NCI-H1694 (cell line): ENCODE measurements at regions not wholly inside any gene's neighbourhood (a gene's known extent, or its start where the extent isn't known, plus 50 kb on each side); places are given as distances from the start of the nearest gene placed in this dataset.

ENCODE experiments used
- DNase-seq: peaks from one replicate; lab custom pipeline; 2025; lab: John Stamatoyannopoulos, UW

GRCh38 chr2:104408266-104408665 lies 445.6 kb upstream of the POU3F3 start:
- no peak for DNase-seq

GRCh38 chr2:104410136-104410535 lies 443.8 kb upstream of the POU3F3 start:
- DNase-seq, result no peak

GRCh38 chr2:104412384-104412783 lies 441.5 kb upstream of the POU3F3 start:
- no peak for DNase-seq

- DNase-seq, result no peak
Observed at GRCh38 chr2:104413890-104414289, 440.0 kb upstream of the POU3F3 start.

- DNase-seq, result no peak
Observed at GRCh38 chr2:104415284-104415683, 438.6 kb upstream of the POU3F3 start.

GRCh38 chr2:104416339-104417000 lies 437.4 kb upstream of the POU3F3 start:
- no peak for DNase-seq

GRCh38 chr2:104420420-104420819 lies 433.5 kb upstream of the POU3F3 start:
- DNase-seq, result no peak

- no peak for DNase-seq
Observed at GRCh38 chr2:104420953-104421352, 433.0 kb upstream of the POU3F3 start.

GRCh38 chr2:104425850-104426595 lies 427.9 kb upstream of the POU3F3 start:
- DNase-seq, result no peak

GRCh38 chr2:104428155-104428554 lies 425.8 kb upstream of the POU3F3 start:
- no peak for DNase-seq

- DNase-seq, result no peak
Observed at GRCh38 chr2:104429639-104430358, 424.1 kb upstream of the POU3F3 start.

- DNase-seq, result no peak
Observed at GRCh38 chr2:104430359-104430740, 423.6 kb upstream of the POU3F3 start.

- no peak for DNase-seq
Observed at GRCh38 chr2:104430852-104431251, 423.1 kb upstream of the POU3F3 start.

- no peak for DNase-seq
Observed at GRCh38 chr2:104431701-104432121, 422.2 kb upstream of the POU3F3 start.

GRCh38 chr2:104432401-104432800 lies 421.5 kb upstream of the POU3F3 start:
- DNase-seq, result no peak

GRCh38 chr2:104432991-104433390 lies 420.9 kb upstream of the POU3F3 start:
- no peak for DNase-seq

GRCh38 chr2:104433657-104434056 lies 420.3 kb upstream of the POU3F3 start:
- no peak for DNase-seq

- no peak for DNase-seq
Observed at GRCh38 chr2:104434318-104434792, 419.6 kb upstream of the POU3F3 start.

GRCh38 chr2:104434966-104435365 lies 418.9 kb upstream of the POU3F3 start:
- no peak for DNase-seq

GRCh38 chr2:104438481-104438880 lies 415.4 kb upstream of the POU3F3 start:
- no peak for DNase-seq

- no peak for DNase-seq
Observed at GRCh38 chr2:104443145-104443544, 410.8 kb upstream of the POU3F3 start.

GRCh38 chr2:104444392-104444791 lies 409.5 kb upstream of the POU3F3 start:
- no peak for DNase-seq

- DNase-seq, result no peak
Observed at GRCh38 chr2:104444889-104445288, 409.0 kb upstream of the POU3F3 start.
